Esophagus squamous epithelium (tissue), 4 donors: ENCODE measurements at regions not wholly inside any gene's neighbourhood (a gene's known extent, or its start where the extent isn't known, plus 50 kb on each side); places are given as distances from the start of the nearest gene placed in this dataset.

ENCODE experiments used
- POLR2A ChIP-seq, 4 donors: fragments of 450-650 bp; IDR thresholded peaks; one replicate each; pipeline ENCODE4 v1.6.1; 2017; ENCODE audit warnings: antibody characterized with exemption in 4 of 4, mild to moderate bottlenecking in 4 of 4, moderate library complexity in 3 of 4
- TF ChIP-seq, protein P1 (sequence below), 6 experiments: fragments of 450-650 bp in 4 of 6; fragments of 200-600 bp in 2 of 6; sonication (generic) in 2 of 6; IDR thresholded peaks; one replicate each; pipeline ENCODE4 v1.5.1; 2016 to 2019; ENCODE audit warnings: antibody characterized with exemption in 6 of 6, mild to moderate bottlenecking in 4 of 6, moderate library complexity in 4 of 6

DNA sequence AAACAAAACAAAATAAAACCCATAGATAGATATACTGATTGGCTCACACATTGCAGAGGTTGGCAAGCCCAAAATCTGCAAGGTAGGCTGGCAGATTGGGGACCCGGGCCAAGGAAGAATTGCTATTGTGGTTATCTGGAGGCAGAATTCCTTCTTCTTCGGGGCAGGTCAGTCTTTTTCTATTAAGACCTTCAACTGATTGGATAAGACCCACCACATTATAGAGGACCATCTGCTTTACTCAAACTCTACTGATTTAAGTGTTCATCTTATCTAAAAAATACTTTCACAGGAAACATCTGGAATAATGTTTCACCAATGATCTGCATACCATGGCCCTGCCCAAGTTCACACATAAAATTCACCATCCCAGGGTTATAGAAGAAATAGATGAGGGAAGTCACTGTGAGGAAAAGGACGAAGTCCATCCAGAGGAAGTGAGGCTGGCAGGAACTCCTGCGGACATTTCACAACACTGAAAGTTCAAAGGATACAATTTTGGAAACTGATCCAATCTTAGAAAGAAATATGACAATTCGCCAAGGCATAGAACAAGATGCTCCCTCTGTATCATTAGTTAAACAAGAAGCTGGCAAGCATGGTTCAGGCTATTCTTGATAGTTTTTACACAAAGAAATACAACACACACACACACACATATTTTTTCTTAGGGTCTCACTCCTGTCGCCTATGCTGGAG, 127.6 kb upstream of the MED13L start:
- TF ChIP-seq, protein P1, sequence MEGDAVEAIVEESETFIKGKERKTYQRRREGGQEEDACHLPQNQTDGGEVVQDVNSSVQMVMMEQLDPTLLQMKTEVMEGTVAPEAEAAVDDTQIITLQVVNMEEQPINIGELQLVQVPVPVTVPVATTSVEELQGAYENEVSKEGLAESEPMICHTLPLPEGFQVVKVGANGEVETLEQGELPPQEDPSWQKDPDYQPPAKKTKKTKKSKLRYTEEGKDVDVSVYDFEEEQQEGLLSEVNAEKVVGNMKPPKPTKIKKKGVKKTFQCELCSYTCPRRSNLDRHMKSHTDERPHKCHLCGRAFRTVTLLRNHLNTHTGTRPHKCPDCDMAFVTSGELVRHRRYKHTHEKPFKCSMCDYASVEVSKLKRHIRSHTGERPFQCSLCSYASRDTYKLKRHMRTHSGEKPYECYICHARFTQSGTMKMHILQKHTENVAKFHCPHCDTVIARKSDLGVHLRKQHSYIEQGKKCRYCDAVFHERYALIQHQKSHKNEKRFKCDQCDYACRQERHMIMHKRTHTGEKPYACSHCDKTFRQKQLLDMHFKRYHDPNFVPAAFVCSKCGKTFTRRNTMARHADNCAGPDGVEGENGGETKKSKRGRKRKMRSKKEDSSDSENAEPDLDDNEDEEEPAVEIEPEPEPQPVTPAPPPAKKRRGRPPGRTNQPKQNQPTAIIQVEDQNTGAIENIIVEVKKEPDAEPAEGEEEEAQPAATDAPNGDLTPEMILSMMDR (IDR thresholded peaks at IDR 0.05): no peak
- TF ChIP-seq POLR2A (IDR thresholded peaks at IDR 0.05): no peak
